Retinal pigment epithelial cell (primary cell): ENCODE measurements at regions not wholly inside any gene's neighbourhood (a gene's known extent, or its start where the extent isn't known, plus 50 kb on each side); places are given as distances from the start of the nearest gene placed in this dataset.

Source experiments
- DNase-seq: peaks from one replicate; pipeline ENCODE4 v3.0.0-alpha.2; 2010; ENCODE audit warnings: low read depth
- H3K4me3 ChIP-seq: 2 replicates; pipeline ENCODE4 v1.5.1; 2011; ENCODE audit warnings: mild to moderate bottlenecking, low read length, control low read depth, moderate library complexity
- TF ChIP-seq, protein P1 (sequence below): conservative IDR thresholded peaks from 2 replicates; pipeline ENCODE4 v1.5.1; 2011; ENCODE audit warnings: low read depth, low read length, control low read depth, inconsistent platforms

DNA sequence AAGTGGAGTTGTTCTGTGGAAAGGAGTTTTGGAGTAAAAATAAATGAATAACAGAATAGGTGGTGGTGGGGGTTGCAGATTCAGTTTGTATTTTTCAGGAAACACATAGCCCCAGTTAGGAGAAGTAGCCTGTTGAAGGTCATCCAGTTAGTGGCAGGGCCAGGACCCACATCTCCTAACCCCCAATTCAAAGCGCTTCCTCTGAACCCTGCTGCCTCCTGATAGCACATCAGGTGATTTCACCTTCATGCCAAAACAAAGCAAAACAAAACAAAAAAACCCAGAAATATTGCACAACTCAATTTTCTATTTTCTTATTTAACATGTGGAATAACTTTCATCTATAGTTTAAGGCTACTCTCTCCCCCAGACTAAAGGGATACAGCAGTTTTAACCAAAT, 112.3 kb upstream of the UGP2 start:
- DNase-seq = no peak
- no peak overlapping the region for H3K4me3 ChIP-seq
- TF ChIP-seq, protein P1, sequence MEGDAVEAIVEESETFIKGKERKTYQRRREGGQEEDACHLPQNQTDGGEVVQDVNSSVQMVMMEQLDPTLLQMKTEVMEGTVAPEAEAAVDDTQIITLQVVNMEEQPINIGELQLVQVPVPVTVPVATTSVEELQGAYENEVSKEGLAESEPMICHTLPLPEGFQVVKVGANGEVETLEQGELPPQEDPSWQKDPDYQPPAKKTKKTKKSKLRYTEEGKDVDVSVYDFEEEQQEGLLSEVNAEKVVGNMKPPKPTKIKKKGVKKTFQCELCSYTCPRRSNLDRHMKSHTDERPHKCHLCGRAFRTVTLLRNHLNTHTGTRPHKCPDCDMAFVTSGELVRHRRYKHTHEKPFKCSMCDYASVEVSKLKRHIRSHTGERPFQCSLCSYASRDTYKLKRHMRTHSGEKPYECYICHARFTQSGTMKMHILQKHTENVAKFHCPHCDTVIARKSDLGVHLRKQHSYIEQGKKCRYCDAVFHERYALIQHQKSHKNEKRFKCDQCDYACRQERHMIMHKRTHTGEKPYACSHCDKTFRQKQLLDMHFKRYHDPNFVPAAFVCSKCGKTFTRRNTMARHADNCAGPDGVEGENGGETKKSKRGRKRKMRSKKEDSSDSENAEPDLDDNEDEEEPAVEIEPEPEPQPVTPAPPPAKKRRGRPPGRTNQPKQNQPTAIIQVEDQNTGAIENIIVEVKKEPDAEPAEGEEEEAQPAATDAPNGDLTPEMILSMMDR = no peak

DNA sequence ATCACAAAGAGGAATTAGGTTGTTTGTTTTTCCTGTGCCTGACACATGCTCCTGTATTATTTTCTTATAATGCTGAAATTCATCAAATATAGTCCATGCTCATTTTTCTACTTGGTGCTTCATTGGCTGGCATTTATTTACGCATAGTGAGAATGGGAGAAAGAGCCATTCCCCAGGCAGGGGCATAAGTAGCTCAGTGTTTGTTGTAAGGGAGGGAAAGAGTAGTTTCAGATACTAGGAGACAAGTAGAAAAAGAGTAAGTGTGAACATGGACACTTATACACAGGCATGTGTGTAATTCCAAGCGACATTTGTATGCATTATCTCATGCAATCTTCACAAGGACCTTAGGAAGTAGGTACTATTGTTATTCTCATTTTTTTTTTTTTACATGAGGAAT, 111.9 kb upstream of the UGP2 start:
- TF ChIP-seq, protein P1 = no peak
- no peak overlapping the region for H3K4me3 ChIP-seq
- DNase-seq = no peak

DNA sequence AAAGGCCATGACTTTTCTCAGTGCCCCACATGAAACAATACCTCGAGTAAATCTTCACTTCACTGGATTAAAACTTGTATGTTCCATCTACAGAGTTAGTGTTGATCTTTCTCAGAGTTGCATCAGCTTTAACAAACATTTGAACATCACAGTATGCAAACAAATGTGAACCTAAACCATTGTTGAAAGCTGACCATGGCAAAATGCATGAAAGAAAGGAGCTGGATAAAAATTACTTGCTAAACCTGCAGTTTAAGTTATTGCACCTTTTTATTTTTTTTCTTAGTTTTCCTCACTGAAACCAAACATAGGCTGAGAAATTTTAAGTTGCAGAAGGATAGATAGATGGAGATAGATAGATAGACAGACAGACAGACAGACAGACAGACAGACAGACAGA, 107.2 kb upstream of the UGP2 start:
- H3K4me3 ChIP-seq = no peak overlapping the region
- TF ChIP-seq, protein P1 = no peak
- DNase-seq = no peak

DNA sequence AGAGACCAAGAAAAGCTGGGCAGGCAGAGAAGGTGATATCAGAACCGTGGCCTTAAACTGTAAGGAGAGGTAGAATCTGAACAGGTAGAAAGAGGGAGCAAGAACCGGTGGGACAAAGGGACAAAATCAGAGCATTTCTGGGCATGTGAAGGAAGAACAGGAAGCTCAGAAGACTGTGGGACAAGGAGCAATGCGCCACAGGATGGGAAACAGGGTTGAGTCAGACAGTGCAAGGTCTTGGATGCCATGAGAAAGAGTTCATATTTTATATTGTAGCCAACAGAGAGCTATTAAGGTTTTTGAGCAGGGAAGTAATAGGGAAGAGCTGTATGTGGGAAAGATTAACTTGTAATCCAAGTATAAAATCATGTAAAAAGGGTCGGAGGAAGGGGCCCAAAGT, 106.4 kb upstream of the UGP2 start:
- TF ChIP-seq, protein P1 = no peak
- no peak for DNase-seq
- H3K4me3 ChIP-seq = no peak overlapping the region

DNA sequence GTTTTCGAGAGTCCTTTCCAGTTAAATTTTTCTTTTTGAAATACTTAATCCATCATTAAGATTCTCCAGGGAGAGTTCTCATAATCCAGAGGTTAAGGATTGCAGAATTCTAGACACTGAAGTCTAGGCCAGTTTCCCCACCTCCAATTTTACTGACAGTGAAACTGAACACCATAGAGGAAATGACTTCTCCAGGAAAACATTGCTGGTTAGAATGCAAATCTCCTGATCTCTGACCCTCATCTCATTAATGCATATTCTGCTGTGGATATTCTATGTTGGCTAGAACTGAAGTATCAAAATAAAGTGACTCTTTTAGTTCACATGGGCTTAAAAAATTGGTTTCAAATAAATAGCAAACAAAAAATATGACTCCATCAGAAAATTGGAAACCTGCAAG, 105.8 kb upstream of the UGP2 start:
- no peak overlapping the region for H3K4me3 ChIP-seq
- no peak for DNase-seq
- TF ChIP-seq, protein P1 = no peak

DNA sequence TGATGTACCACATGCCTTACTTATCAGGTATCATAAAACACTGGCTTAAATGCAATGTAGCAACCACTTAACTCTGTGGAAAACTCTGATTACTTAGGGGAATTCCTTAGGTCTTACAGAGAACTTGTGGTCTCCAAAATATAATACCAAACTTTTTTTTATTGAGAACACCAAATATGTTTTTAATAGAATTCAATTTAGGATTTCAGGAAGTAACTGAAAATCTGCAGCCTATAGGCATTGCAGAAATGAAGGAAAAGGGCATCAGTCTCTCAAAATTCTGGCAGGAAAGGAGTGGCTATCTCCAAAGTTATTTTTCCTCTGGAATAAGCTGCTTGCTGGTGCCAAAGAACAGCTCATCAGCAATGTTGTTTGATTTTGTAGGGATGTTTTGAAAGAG, 105.3 kb upstream of the UGP2 start:
- H3K4me3 ChIP-seq = no peak overlapping the region
- TF ChIP-seq, protein P1 = no peak
- no peak for DNase-seq

DNA sequence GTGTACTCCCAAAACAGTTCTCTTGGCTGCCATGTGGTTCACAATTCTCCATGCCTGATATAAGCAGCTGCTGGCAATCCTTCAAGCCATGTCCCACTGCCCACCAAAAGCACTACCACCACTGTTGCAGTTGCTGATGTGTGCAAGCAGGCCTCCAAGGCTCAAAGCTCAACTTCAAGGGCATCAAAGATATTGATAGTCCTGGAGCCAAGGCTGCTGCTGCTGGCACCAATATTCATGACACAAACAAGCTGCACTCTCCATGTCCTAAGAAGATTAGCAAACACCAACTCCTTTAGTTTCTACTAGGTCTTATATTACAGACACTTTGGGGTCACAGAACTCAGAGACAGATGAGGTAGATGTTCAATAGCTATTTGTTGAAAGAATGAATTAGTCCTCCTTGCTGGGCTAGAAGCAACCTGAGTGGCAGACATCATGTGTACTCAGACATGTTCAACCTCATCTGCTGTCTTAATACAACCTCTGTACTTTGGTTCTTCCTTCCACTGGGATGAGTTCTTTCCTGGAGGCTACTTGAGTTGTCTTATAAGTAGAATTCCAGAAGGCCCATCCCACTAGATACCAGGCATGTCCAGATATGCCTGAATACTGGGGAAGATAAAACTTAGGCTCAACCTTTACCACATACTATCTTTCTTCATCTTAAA, 104.5 kb upstream of the UGP2 start:
- H3K4me3 ChIP-seq = no peak overlapping the region
- DNase-seq = no peak
- TF ChIP-seq, protein P1 = no peak
